ENCODE measurements at regions not wholly inside any gene's neighbourhood (a gene's known extent, or its start where the extent isn't known, plus 50 kb on each side); places are given as distances from the start of the nearest gene placed in this dataset.

- FAIRE-seq (no peak), DNase-seq (ENCODE audit: insufficient read length, low spot score) (no peak)
- no peak for TF ChIP-seq POLR2A (IDR thresholded peaks at IDR 0.05; ENCODE audit: low read depth, low read length)
These were observed 468.2 kb downstream of the ARHGEF28 start for GRCh38 chr5:74094096-74094781.

- TF ChIP-seq POLR2A (IDR thresholded peaks at IDR 0.05; ENCODE audit: low read depth, low read length): no peak
- FAIRE-seq (no peak), DNase-seq (ENCODE audit: insufficient read length, low spot score) (no peak)
These were observed 467.6 kb downstream of the ARHGEF28 start for GRCh38 chr5:74093561-74093960.

GRCh38 chr5:74092766-74093165 lies 466.8 kb downstream of the ARHGEF28 start:
- FAIRE-seq (no peak), DNase-seq (ENCODE audit: insufficient read length, low spot score) (no peak)
- TF ChIP-seq POLR2A (IDR thresholded peaks at IDR 0.05; ENCODE audit: low read depth, low read length): no peak

- TF ChIP-seq POLR2A (IDR thresholded peaks at IDR 0.05; ENCODE audit: low read depth, low read length): no peak
- DNase-seq (ENCODE audit: insufficient read length, low spot score) (no peak), FAIRE-seq (no peak)
These were observed 459.8 kb downstream of the ARHGEF28 start for GRCh38 chr5:74085782-74086181.

GRCh38 chr5:74085186-74085585 lies 459.2 kb downstream of the ARHGEF28 start:
- no peak for FAIRE-seq
- no peak for DNase-seq (ENCODE audit: insufficient read length, low spot score)
- no peak for TF ChIP-seq POLR2A (IDR thresholded peaks at IDR 0.05; ENCODE audit: low read depth, low read length)

- FAIRE-seq (no peak), DNase-seq (ENCODE audit: insufficient read length, low spot score) (no peak)
- TF ChIP-seq POLR2A (IDR thresholded peaks at IDR 0.05; ENCODE audit: low read depth, low read length): no peak
These were observed 457.2 kb downstream of the ARHGEF28 start for GRCh38 chr5:74083096-74083791.

- DNase-seq (ENCODE audit: insufficient read length, low spot score) (no peak), FAIRE-seq (no peak)
- TF ChIP-seq POLR2A (IDR thresholded peaks at IDR 0.05; ENCODE audit: low read depth, low read length): no peak
These were observed 456.6 kb downstream of the ARHGEF28 start for GRCh38 chr5:74082512-74083055.

- TF ChIP-seq POLR2A (IDR thresholded peaks at IDR 0.05; ENCODE audit: low read depth, low read length): no peak
- no peak for FAIRE-seq
- DNase-seq (ENCODE audit: insufficient read length, low spot score): no peak
These were observed 455.1 kb downstream of the ARHGEF28 start for GRCh38 chr5:74081126-74081525.

GRCh38 chr5:74079971-74080556 lies 454.1 kb downstream of the ARHGEF28 start:
- DNase-seq (ENCODE audit: insufficient read length, low spot score): no peak
- TF ChIP-seq POLR2A (IDR thresholded peaks at IDR 0.05; ENCODE audit: low read depth, low read length): no peak
- FAIRE-seq: no peak

GRCh38 chr5:74075501-74076484 lies 449.8 kb downstream of the ARHGEF28 start:
- no peak for TF ChIP-seq POLR2A (IDR thresholded peaks at IDR 0.05; ENCODE audit: low read depth, low read length)
- no peak for DNase-seq (ENCODE audit: insufficient read length, low spot score)
- FAIRE-seq: no peak

GRCh38 chr5:74074111-74074510 lies 448.1 kb downstream of the ARHGEF28 start:
- no peak for FAIRE-seq
- TF ChIP-seq POLR2A (IDR thresholded peaks at IDR 0.05; ENCODE audit: low read depth, low read length): no peak
- DNase-seq (ENCODE audit: insufficient read length, low spot score): no peak

GRCh38 chr5:74073257-74073656 lies 447.3 kb downstream of the ARHGEF28 start:
- no peak for TF ChIP-seq POLR2A (IDR thresholded peaks at IDR 0.05; ENCODE audit: low read depth, low read length)
- no peak for FAIRE-seq
- no peak for DNase-seq (ENCODE audit: insufficient read length, low spot score)

- FAIRE-seq: no peak
- DNase-seq (ENCODE audit: insufficient read length, low spot score): no peak
- no peak for TF ChIP-seq POLR2A (IDR thresholded peaks at IDR 0.05; ENCODE audit: low read depth, low read length)
These were observed 446.6 kb downstream of the ARHGEF28 start for GRCh38 chr5:74072646-74073045.
